OCI-LY1 (cell line): ENCODE measurements at regions not wholly inside any gene's neighbourhood (a gene's known extent, or its start where the extent isn't known, plus 50 kb on each side); places are given as distances from the start of the nearest gene placed in this dataset.

Experiments used
- H2AFZ ChIP-seq: fragments of 200-600 bp; sonication (generic), shearing (Covaris generic); 2 replicates; pipeline ENCODE4 v1.6.0; 2014; ENCODE audit warnings: antibody characterized with exemption, mild to moderate bottlenecking, low read length
- H3F3A ChIP-seq: fragments of 200-600 bp; sonication (generic), shearing (Covaris generic); 2 replicates; pipeline ENCODE4 v1.6.0; 2014; ENCODE audit warnings: mild to moderate bottlenecking, antibody characterized with exemption, low read length, moderate library complexity; ENCODE audit not compliant: insufficient read depth
- H3K27ac ChIP-seq: fragments of 200-600 bp; sonication (generic); 2 replicates; pipeline ENCODE4 v1.5.1; 2014; ENCODE audit warnings: low read length, mixed run types, mild to moderate bottlenecking, low read depth; ENCODE audit not compliant: poor library complexity, severe bottlenecking
- H3K27me3 ChIP-seq: fragments of 200-600 bp; sonication (generic); 2 replicates; pipeline ENCODE4 v1.6.0; 2014; ENCODE audit warnings: antibody characterized with exemption, mild to moderate bottlenecking, low read length, moderate library complexity; ENCODE audit not compliant: insufficient read depth
- H3K36me3 ChIP-seq: fragments of 200-600 bp; sonication (generic); 2 replicates; pipeline ENCODE4 v1.6.1; 2014; ENCODE audit warnings: mild to moderate bottlenecking, antibody characterized with exemption, low read length, moderate library complexity, mixed read lengths; ENCODE audit not compliant: insufficient read depth
- H3K4me1 ChIP-seq: fragments of 200-600 bp; sonication (generic); 2 replicates; pipeline ENCODE4 v1.5.1; 2014; ENCODE audit warnings: mild to moderate bottlenecking, low read length, moderate library complexity; ENCODE audit not compliant: insufficient read depth, severe bottlenecking
- H3K4me2 ChIP-seq: fragments of 200-600 bp; sonication (generic), shearing (Covaris generic); 2 replicates; pipeline ENCODE4 v1.6.1; 2014; ENCODE audit warnings: low read length
- H3K4me3 ChIP-seq: fragments of 200-600 bp; sonication (generic); 2 replicates; pipeline ENCODE4 v1.5.1; 2014; ENCODE audit warnings: low read length, low read depth, mild to moderate bottlenecking, mixed read lengths; ENCODE audit not compliant: poor library complexity, severe bottlenecking
- H3K79me2 ChIP-seq: fragments of 200-600 bp; shearing (Covaris generic); 2 replicates; pipeline ENCODE4 v1.6.1; 2016; ENCODE audit warnings: mixed run types, low read length, mixed read lengths; ENCODE audit not compliant: insufficient read depth
- H3K9ac ChIP-seq: fragments of 200-600 bp; sonication (generic), shearing (Covaris generic); 2 replicates; pipeline ENCODE4 v1.6.1; 2014; ENCODE audit warnings: mild to moderate bottlenecking, low read length, mixed read lengths
- H3K9me2 ChIP-seq: fragments of 200-600 bp; sonication (generic), shearing (Covaris generic); 2 replicates; pipeline ENCODE4 v1.6.1; 2014; ENCODE audit warnings: low read depth, mild to moderate bottlenecking, low read length, mixed read lengths
- H3K9me3 ChIP-seq: fragments of 200-600 bp; shearing (Covaris generic); 2 replicates; pipeline ENCODE4 v1.6.1; 2014; ENCODE audit warnings: low read length, mixed read lengths
- H4K20me1 ChIP-seq: fragments of 200-600 bp; sonication (generic), shearing (Covaris generic); 2 replicates; pipeline ENCODE4 v1.6.0; 2016; ENCODE audit warnings: mild to moderate bottlenecking, low read length; ENCODE audit not compliant: insufficient read depth
- CTCF ChIP-seq: fragments of 200-600 bp; sonication (generic), shearing (Covaris generic); IDR thresholded peaks from 2 replicates; pipeline ENCODE4 v1.5.1; 2017; ENCODE audit warnings: mild to moderate bottlenecking, antibody characterized with exemption, low read length, moderate library complexity, mixed read lengths
- EZH2 ChIP-seq: fragments of 200-600 bp; sonication (generic), shearing (Covaris generic); IDR thresholded peaks from 2 replicates; pipeline ENCODE4 v1.8.0; 2017; ENCODE audit warnings: borderline replicate concordance, mixed run types, mild to moderate bottlenecking, antibody characterized with exemption, low read length, moderate library complexity, mixed read lengths

DNA sequence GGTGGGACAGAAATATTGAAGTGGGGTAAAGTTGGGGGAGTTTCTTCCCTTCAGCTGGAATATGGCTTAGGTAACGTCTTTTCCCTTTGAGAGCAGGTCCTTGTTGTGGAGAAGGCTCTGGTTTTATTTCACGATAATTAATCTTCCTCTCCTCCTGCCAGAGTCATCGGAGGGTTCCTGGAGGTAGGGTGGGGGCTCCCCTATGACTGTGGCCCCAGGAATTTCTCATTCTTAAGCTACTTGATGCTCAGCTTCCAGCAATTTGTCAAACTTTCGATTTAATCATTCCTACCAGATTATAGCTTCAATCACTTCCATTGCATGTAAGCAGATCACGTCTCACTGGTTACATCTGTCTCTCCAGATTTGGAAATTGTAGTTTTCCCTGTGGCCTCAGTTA is 242.8 kb upstream of the PLET1 start:
- H3K9ac ChIP-seq, result no peak overlapping the region
- no peak overlapping the region for H2AFZ ChIP-seq
- H3K4me1 ChIP-seq, result no peaks in the 10 kb centered on the region
- H3K9me2 ChIP-seq, result no peaks in the 10 kb centered on the region
- H3K79me2 ChIP-seq, result no peaks in the 10 kb centered on the region
- H3K4me3 ChIP-seq, result no peak overlapping the region
- H3K36me3 ChIP-seq, result no peaks in the 10 kb centered on the region
- no peaks in the 10 kb centered on the region for H3F3A ChIP-seq
- no peaks in the 10 kb centered on the region for H4K20me1 ChIP-seq
- H3K9me3 ChIP-seq, result no peaks in the 10 kb centered on the region
- H3K27me3 ChIP-seq, result peaks cover 6% of the 10 kb centered on the region; the same call in 1 of the 2 replicates
- no peak for TF ChIP-seq EZH2
- TF ChIP-seq CTCF, result no peak
- no peak overlapping the region for H3K27ac ChIP-seq
- H3K4me2 ChIP-seq, result no peak overlapping the region

DNA sequence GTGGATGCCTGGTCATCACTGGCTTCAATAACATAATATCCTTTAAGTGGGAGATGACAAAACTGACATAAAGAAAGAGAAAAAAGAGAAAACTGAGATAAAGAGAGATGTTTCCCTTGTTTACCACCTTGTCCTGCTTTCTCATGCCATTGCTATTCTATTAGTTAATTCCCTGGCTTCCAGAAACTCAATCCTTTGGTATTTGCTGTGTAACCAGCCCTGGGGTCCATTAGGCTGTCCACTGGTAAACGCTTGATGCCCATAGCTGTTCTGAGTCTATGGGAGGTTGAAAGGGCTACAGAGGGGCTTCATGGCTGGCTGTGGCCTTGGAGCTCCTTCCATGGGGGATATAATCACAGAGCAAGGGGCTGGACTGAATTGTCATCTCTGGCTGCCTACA is 243.4 kb upstream of the PLET1 start:
- H3K27ac ChIP-seq, result no peak overlapping the region
- no peak overlapping the region for H3K4me2 ChIP-seq

GRCh38 chr11:112506852-112507251 is 246.2 kb upstream of the PLET1 start:
- H3K36me3 ChIP-seq, result no peaks in the 10 kb centered on the region
- no peaks in the 10 kb centered on the region for H4K20me1 ChIP-seq
- H3K4me1 ChIP-seq, result no peaks in the 10 kb centered on the region
- H3K27ac ChIP-seq, result no peak overlapping the region
- no peak overlapping the region for H3K4me2 ChIP-seq
- no peaks in the 10 kb centered on the region for H3K27me3 ChIP-seq
- no peaks in the 10 kb centered on the region for H3F3A ChIP-seq
- no peak overlapping the region for H3K9ac ChIP-seq
- H3K9me3 ChIP-seq, result no peaks in the 10 kb centered on the region
- no peaks in the 10 kb centered on the region for H3K9me2 ChIP-seq
- TF ChIP-seq EZH2 (no peak), CTCF (no peak)
- no peak overlapping the region for H2AFZ ChIP-seq
- no peaks in the 10 kb centered on the region for H3K79me2 ChIP-seq
- H3K4me3 ChIP-seq, result no peak overlapping the region

More for the DNA sequence above, 243.4 kb upstream of the PLET1 start:
- TF ChIP-seq EZH2, result no peak
- no peak for TF ChIP-seq CTCF
- H3K79me2 ChIP-seq, result no peaks in the 10 kb centered on the region
- no peak overlapping the region for H2AFZ ChIP-seq
- H3K9me3 ChIP-seq, result no peaks in the 10 kb centered on the region
- H3K36me3 ChIP-seq, result no peaks in the 10 kb centered on the region
- peaks cover 6% of the 10 kb centered on the region; the same call in 1 of the 2 replicates for H3K27me3 ChIP-seq
- no peaks in the 10 kb centered on the region for H3K9me2 ChIP-seq
- H3K4me3 ChIP-seq, result no peak overlapping the region
- no peaks in the 10 kb centered on the region for H3K4me1 ChIP-seq
- no peak overlapping the region for H3K9ac ChIP-seq
- no peaks in the 10 kb centered on the region for H3F3A ChIP-seq
- H4K20me1 ChIP-seq, result no peaks in the 10 kb centered on the region
